SK-N-SH (cell line): ENCODE measurements at regions not wholly inside any gene's neighbourhood (a gene's known extent, or its start where the extent isn't known, plus 50 kb on each side); places are given as distances from the start of the nearest gene placed in this dataset.

Experiments used
- CTCF ChIA-PET: fragments of 300-600, 350-600 bp; formaldehyde crosslinking; extraction: SDS; loops from one replicate; lab custom pipeline; 2021; lab: Yijun Ruan, JAX
- POLR2A ChIA-PET: fragments of 350-600 bp; sonication (Branson Sonifier 250); formaldehyde crosslinking; extraction: SDS; loops from one replicate; lab custom pipeline; 2020; ENCODE audit warnings: antibody characterized with exemption, inconsistent platforms; lab: Yijun Ruan, JAX
- DNase-seq: peaks from one replicate; pipeline ENCODE4 v3.0.0; 2012
- H2AFZ ChIP-seq: fragments of 200-600 bp; sonication (generic); 2 replicates; pipeline ENCODE4 v1.8.1; 2016; ENCODE audit warnings: antibody characterized with exemption, mild to moderate bottlenecking, low read depth
- H3F3A ChIP-seq: fragments of 200-600 bp; sonication (generic); replicated peaks from 2 replicates; pipeline ENCODE3; 2016; ENCODE audit warnings: antibody characterized with exemption, mild to moderate bottlenecking; ENCODE audit not compliant: insufficient read depth
- H3K27ac ChIP-seq, 2 experiments: fragments of 200-500 bp in 1 of 2; fragments of 200-600 bp in 1 of 2; sonication (Bioruptor generic) in 1 of 2; sonication (generic), shearing (Covaris generic) in 1 of 2; 2 replicates each; pipeline versions ENCODE4 v1.5.1 to v1.6.1; 2014 to 2016; ENCODE audit warnings: low read depth in 2 of 2, inconsistent platforms in 1 of 2, low read length in 1 of 2, mild to moderate bottlenecking in 1 of 2, mixed read lengths in 1 of 2
- H3K27me3 ChIP-seq: fragments of 200-600 bp; sonication (generic), shearing (Covaris generic); 2 replicates; pipeline ENCODE4 v1.6.1; 2016; ENCODE audit warnings: mixed run types; ENCODE audit not compliant: insufficient read depth
- H3K36me3 ChIP-seq, 2 experiments: fragments of 200-500 bp in 1 of 2; fragments of 200-600 bp in 1 of 2; sonication (Bioruptor generic) in 1 of 2; sonication (generic) in 1 of 2; replicated peaks in 1 of 2; 2 replicates each; pipeline versions ENCODE3 to v1.5.1; 2014 to 2016; ENCODE audit warnings: low read length in 1 of 2, mild to moderate bottlenecking in 1 of 2; ENCODE audit not compliant: insufficient read depth in 2 of 2, control insufficient read depth in 1 of 2
- H3K4me1 ChIP-seq, 2 experiments: fragments of 200-500 bp in 1 of 2; fragments of 200-600 bp in 1 of 2; sonication (Bioruptor generic) in 1 of 2; sonication (generic), shearing (Covaris generic) in 1 of 2; 2 replicates each; pipeline versions ENCODE4 v1.5.1 to v1.6.1; 2014 to 2016; ENCODE audit warnings: low read depth in 1 of 2, low read length in 1 of 2, mixed run types in 1 of 2; ENCODE audit not compliant: insufficient read depth in 2 of 2, control insufficient read depth in 1 of 2
- H3K4me2 ChIP-seq: fragments of 200-600 bp; sonication (generic), shearing (Covaris generic); 2 replicates; pipeline ENCODE4 v1.6.1; 2017; ENCODE audit warnings: mixed run types
- H3K4me3 ChIP-seq, 2 experiments: fragments of 200-500 bp in 1 of 2; fragments of 200-600 bp in 1 of 2; sonication (Bioruptor generic) in 1 of 2; sonication (generic), shearing (Covaris generic) in 1 of 2; 2 replicates each; pipeline versions ENCODE4 v1.5.1 to v1.8.1; 2014 to 2016; ENCODE audit warnings: low read depth in 2 of 2, inconsistent platforms in 1 of 2, low read length in 1 of 2, mild to moderate bottlenecking in 1 of 2, mixed read lengths in 1 of 2, moderate library complexity in 1 of 2
- H3K79me2 ChIP-seq: fragments of 200-600 bp; sonication (generic); 2 replicates; pipeline ENCODE4 v1.8.1; 2017; ENCODE audit warnings: mild to moderate bottlenecking; ENCODE audit not compliant: insufficient read depth
- H3K9ac ChIP-seq: fragments of 200-600 bp; sonication (generic); 2 replicates; pipeline ENCODE4 v1.6.1; 2017; ENCODE audit warnings: mixed run types
- H3K9me2 ChIP-seq: fragments of 200-600 bp; sonication (generic); 2 replicates; pipeline ENCODE4 v1.6.1; 2017; ENCODE audit warnings: mixed run types
- H3K9me3 ChIP-seq: fragments of 200-600 bp; sonication (generic); 2 replicates; pipeline ENCODE4 v1.6.1; 2017; ENCODE audit warnings: mixed run types, mild to moderate bottlenecking, moderate library complexity
- H4K20me1 ChIP-seq: fragments of 200-600 bp; sonication (generic); 2 replicates; pipeline ENCODE4 v1.6.1; 2017; ENCODE audit warnings: mild to moderate bottlenecking, mixed run types; ENCODE audit not compliant: insufficient read depth
- CHD2 ChIP-seq: fragments of 150-350 bp; IDR thresholded peaks from 2 replicates; pipeline ENCODE4 v1.6.1; 2018; ENCODE audit warnings: low read length; ENCODE audit not compliant: partially characterized antibody
- ELF1 ChIP-seq: IDR thresholded peaks from 2 replicates; pipeline ENCODE4 v1.4.0; 2012
- EP300 ChIP-seq, 2 experiments: IDR thresholded peaks; 2 replicates each; pipeline versions ENCODE4 v1.4.0 to v1.6.1; 2012; ENCODE audit warnings: borderline replicate concordance in 1 of 2, low read depth in 1 of 2, low read length in 1 of 2
- FOSL2 ChIP-seq: IDR thresholded peaks from 2 replicates; pipeline ENCODE4 v1.4.0; 2012; ENCODE audit warnings: low read depth, mild to moderate bottlenecking, moderate library complexity, borderline replicate concordance
- IRF3 ChIP-seq: fragments of 150-350 bp; IDR thresholded peaks from 2 replicates; pipeline ENCODE4 v1.6.1; 2016; ENCODE audit warnings: mild to moderate bottlenecking, low read depth, low read length
- MAX ChIP-seq: IDR thresholded peaks from 2 replicates; pipeline ENCODE4 v1.4.0; 2012; ENCODE audit warnings: low read depth
- MXI1 ChIP-seq: IDR thresholded peaks from 2 replicates; pipeline ENCODE4 v1.6.1; 2012; ENCODE audit warnings: mild to moderate bottlenecking, low read depth, low read length, improper control_type of control experiment
- NFIC ChIP-seq: IDR thresholded peaks from 2 replicates; pipeline ENCODE4 v1.4.0; 2012; ENCODE audit warnings: borderline replicate concordance
- POLR2AphosphoS5 ChIP-seq: IDR thresholded peaks from 2 replicates; pipeline ENCODE4 v1.6.1; 2012; ENCODE audit warnings: low read depth, low read length
- RAD21 ChIP-seq: IDR thresholded peaks from 2 replicates; pipeline ENCODE4 v1.6.1; 2012; ENCODE audit warnings: mild to moderate bottlenecking, low read length
- REST ChIP-seq: IDR thresholded peaks from 2 replicates; pipeline ENCODE4 v1.6.1; 2012; ENCODE audit warnings: mild to moderate bottlenecking, low read depth, low read length, moderate library complexity
- RFX5 ChIP-seq: IDR thresholded peaks from 2 replicates; pipeline ENCODE4 v1.6.1; 2012; ENCODE audit warnings: mild to moderate bottlenecking, improper control_type of control experiment, low read length
- USF2 ChIP-seq: fragments of 150-350 bp; IDR thresholded peaks from 2 replicates; pipeline ENCODE4 v1.6.1; 2017; ENCODE audit warnings: antibody characterized with exemption, low read length, low read depth, borderline replicate concordance
- WGBS: methylation state at CpG from one replicate; pipeline ENCODE4 v1.1.6; 2017; ENCODE audit warnings: low lambda C conversion rate; 5-methylcytosine and 5-hydroxymethylcytosine counted together

- TF ChIP-seq NFIC (no peak), MAX (no peak), ELF1 (no peak), CHD2 (no peak)
Measured at GRCh38 chr9:82580921-82581320, 482.0 kb downstream of the RASEF start (continued).

- WGBS, result 38% methylated on average over 1 of the region's 1 CpG
- Histone ChIP-seq H3K4me2 (no peak overlapping the region), H3K9ac (no peak overlapping the region), H2AFZ (no peak overlapping the region), H3K27ac (no peak overlapping the region), H3K36me3 (no peaks in the 10 kb centered on the region), H3K4me1 (peaks cover 0 to 5% of the 10 kb centered on the region in 2 experiments; a peak in 2 of 4 replicates), H3K4me3 (no peak overlapping the region), H3F3A (no peaks in the 10 kb centered on the region), H3K9me2 (no peaks in the 10 kb centered on the region), H3K27me3 (no peaks in the 10 kb centered on the region), H4K20me1 (no peaks in the 10 kb centered on the region), H3K9me3 (no peaks in the 10 kb centered on the region), H3K79me2 (no peaks in the 10 kb centered on the region)
- no peak for TF ChIP-seq RAD21
- TF ChIP-seq ELF1, result no peak
- no peak for TF ChIP-seq NFIC
- no peak for TF ChIP-seq RFX5
- no peak for TF ChIP-seq EP300 (IDR thresholded peaks at IDR 0.05; ENCODE audit: borderline replicate concordance in 1 of 2, low read depth in 1 of 2, low read length in 1 of 2)
- TF ChIP-seq MAX, result no peak
- no peak for TF ChIP-seq POLR2AphosphoS5
- ChIA-PET CTCF (interaction anchor here (1.4 kb wide), 1 partner anchor 11 kb away, joined by 3 read pairs; no protein-coding TSS in a partner anchor), POLR2A (no interaction called here)
- DNase-seq, result no peak
Measured at GRCh38 chr9:82581516-82581915, 481.4 kb downstream of the RASEF start.

- Histone ChIP-seq H3K27ac (no peak overlapping the region), H3K9ac (no peak overlapping the region), H3F3A (no peaks in the 10 kb centered on the region), H3K36me3 (no peaks in the 10 kb centered on the region), H3K9me2 (no peaks in the 10 kb centered on the region), H3K4me3 (no peak overlapping the region), H3K4me1 (peaks cover 0 to 5% of the 10 kb centered on the region in 2 experiments; a peak in 2 of 4 replicates), H3K79me2 (no peaks in the 10 kb centered on the region), H4K20me1 (no peaks in the 10 kb centered on the region), H3K4me2 (no peak overlapping the region), H2AFZ (no peak overlapping the region), H3K9me3 (no peaks in the 10 kb centered on the region), H3K27me3 (no peaks in the 10 kb centered on the region)
- CTCF ChIA-PET, result interaction anchor here (1.4 kb wide), 1 partner anchor 11 kb away, joined by 3 read pairs; no protein-coding TSS in a partner anchor
- POLR2A ChIA-PET, result no interaction called here
- TF ChIP-seq MXI1, result no peak
- no peak for TF ChIP-seq IRF3
- no peak for TF ChIP-seq FOSL2
- TF ChIP-seq USF2, result no peak
- no peak for TF ChIP-seq REST
- TF ChIP-seq ELF1, result no peak
- WGBS, result 38% methylated on average over 5 of the region's 5 CpGs
- DNase-seq, result no peak
Measured at GRCh38 chr9:82581935-82582334, 481.0 kb downstream of the RASEF start.
